ENCODE measurements at regions not wholly inside any gene's neighbourhood (a gene's known extent, or its start where the extent isn't known, plus 50 kb on each side); places are given as distances from the start of the nearest gene placed in this dataset.

- no peak for DNase-seq (ENCODE audit: low read depth)
- TF ChIP-seq CTCF (IDR thresholded peaks at IDR 0.05; ENCODE audit: control insufficient read depth, insufficient read depth, low read depth, low read length, missing control alignments): no peak
- H3K4me3 ChIP-seq (ENCODE audit: control insufficient read depth, low read depth, low read length): no peak overlapping the region
These were observed 468.4 kb upstream of the CDH6 start for GRCh38 chr5:30725073-30725472.

- H3K4me3 ChIP-seq (ENCODE audit: control insufficient read depth, low read depth, low read length): no peak overlapping the region
- TF ChIP-seq CTCF (IDR thresholded peaks at IDR 0.05; ENCODE audit: control insufficient read depth, insufficient read depth, low read depth, low read length, missing control alignments): no peak
- DNase-seq (ENCODE audit: low read depth): no peak
These were observed 495.3 kb upstream of the CDH6 start for GRCh38 chr5:30698217-30698616.

GRCh38 chr5:30693326-30693725 is 500.2 kb upstream of the CDH6 start:
- DNase-seq (ENCODE audit: low read depth): no peak
- TF ChIP-seq CTCF (IDR thresholded peaks at IDR 0.05; ENCODE audit: control insufficient read depth, insufficient read depth, low read depth, low read length, missing control alignments): no peak
- H3K4me3 ChIP-seq (ENCODE audit: control insufficient read depth, low read depth, low read length): no peak overlapping the region

GRCh38 chr5:30690931-30691330 is 502.6 kb upstream of the CDH6 start:
- TF ChIP-seq CTCF (IDR thresholded peaks at IDR 0.05; ENCODE audit: control insufficient read depth, insufficient read depth, low read depth, low read length, missing control alignments): no peak
- no peak overlapping the region for H3K4me3 ChIP-seq (ENCODE audit: control insufficient read depth, low read depth, low read length)
- DNase-seq (ENCODE audit: low read depth): no peak

GRCh38 chr5:30687461-30687860 is 506.0 kb upstream of the CDH6 start:
- no peak for TF ChIP-seq CTCF (IDR thresholded peaks at IDR 0.05; ENCODE audit: control insufficient read depth, insufficient read depth, low read depth, low read length, missing control alignments)
- no peak overlapping the region for H3K4me3 ChIP-seq (ENCODE audit: control insufficient read depth, low read depth, low read length)
- DNase-seq (ENCODE audit: low read depth): no peak

GRCh38 chr5:30686530-30686929 is 507.0 kb upstream of the CDH6 start:
- no peak overlapping the region for H3K4me3 ChIP-seq (ENCODE audit: control insufficient read depth, low read depth, low read length)
- DNase-seq (ENCODE audit: low read depth): no peak
- TF ChIP-seq CTCF (IDR thresholded peaks at IDR 0.05; ENCODE audit: control insufficient read depth, insufficient read depth, low read depth, low read length, missing control alignments): no peak

- DNase-seq (ENCODE audit: low read depth): no peak
- no peak for TF ChIP-seq CTCF (IDR thresholded peaks at IDR 0.05; ENCODE audit: control insufficient read depth, insufficient read depth, low read depth, low read length, missing control alignments)
- no peak overlapping the region for H3K4me3 ChIP-seq (ENCODE audit: control insufficient read depth, low read depth, low read length)
These were observed 517.2 kb upstream of the CDH6 start for GRCh38 chr5:30676223-30676840.

Data from AG09309 (cell line).